ENCODE measurements at regions not wholly inside any gene's neighbourhood (a gene's known extent, or its start where the extent isn't known, plus 50 kb on each side); places are given as distances from the start of the nearest gene placed in this dataset.
A peak's percentile ranks its signal among the peaks of the same experiment; 100 is the strongest.
"Not testable (repeated sequence)": the region's sequence is repeated elsewhere in the genome, so short reads cannot be mapped to it uniquely, and the experiment has no call there.

- DNase-seq, result no peak
These were observed 50.3 kb downstream of the GASK1B start for GRCh38 chr4:158122501-158122900.

DNA sequence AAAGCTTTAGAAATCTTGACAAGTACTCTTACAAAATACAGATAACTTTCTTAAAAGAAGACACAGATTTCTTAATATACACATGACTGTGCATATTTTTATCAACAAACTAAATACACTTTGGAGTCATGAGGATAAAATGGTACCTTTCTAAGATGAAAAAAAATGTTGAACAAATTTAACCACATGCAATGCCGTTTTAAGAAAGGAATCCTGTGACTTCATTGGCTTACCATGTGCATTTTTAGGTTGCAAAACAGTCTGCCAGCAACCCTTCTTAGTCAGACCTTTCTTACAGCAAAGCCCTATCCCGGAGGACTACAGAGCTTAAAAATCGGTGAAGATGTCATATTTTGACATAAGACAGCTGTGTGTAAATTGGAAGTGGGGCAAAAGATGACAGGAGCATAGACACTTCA, 51.7 kb downstream of the GASK1B start:
- DNase-seq, result no peak

DNA sequence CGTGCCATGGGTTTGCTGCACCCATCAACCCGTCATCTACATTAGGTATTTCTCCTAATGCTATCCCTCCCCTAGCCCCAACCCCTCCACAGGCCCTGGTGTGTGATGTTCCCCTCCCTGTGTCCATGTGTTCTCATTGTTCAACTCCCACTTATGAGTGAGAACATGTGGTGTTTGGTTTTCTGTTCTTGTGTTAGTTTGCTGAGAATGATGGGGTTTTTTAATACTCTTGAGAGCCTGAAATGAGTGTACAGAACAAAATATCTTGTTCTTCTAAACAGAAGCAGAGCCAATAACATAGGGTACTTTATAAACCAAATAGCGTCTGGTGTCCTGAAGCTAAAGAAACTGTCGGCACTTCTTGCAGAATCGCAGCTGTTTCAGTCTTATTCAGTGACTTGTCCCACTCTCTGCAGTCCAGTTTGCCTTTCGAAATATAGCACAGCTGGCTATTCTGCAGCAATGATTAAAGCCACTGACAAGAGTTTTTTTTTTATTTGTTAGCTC, 52.1 kb downstream of the GASK1B start:
- DNase-seq, result not testable (repeated sequence)

DNA sequence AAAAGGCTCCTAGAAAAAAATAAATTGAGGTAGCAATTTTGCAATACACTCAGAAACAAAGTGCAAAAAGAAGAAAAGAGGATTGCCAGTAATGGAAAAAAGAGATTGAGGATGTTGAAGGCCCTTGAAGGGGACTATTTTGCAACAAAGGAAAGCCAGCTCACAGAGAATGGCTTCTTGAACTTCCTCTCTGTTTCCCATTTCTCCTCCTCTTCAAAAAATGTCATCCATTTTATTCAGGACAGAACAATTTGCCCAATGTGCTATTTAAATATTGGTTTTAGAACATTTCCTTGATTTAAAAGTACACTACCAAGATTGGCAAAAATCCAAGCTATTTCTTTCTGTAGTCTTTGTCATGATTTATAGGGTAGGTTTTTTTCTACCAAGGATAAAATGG, 60.2 kb downstream of the GASK1B start:
- no peak for DNase-seq

GRCh38 chr4:158111241-158111640, 61.6 kb downstream of the GASK1B start:
- DNase-seq, result no peak

- DNase-seq, result no peak
These were observed 69.9 kb downstream of the GASK1B start for GRCh38 chr4:158102904-158103303.

- DNase-seq, result no peak
These were observed 73.1 kb downstream of the GASK1B start for GRCh38 chr4:158099686-158100085.

DNA sequence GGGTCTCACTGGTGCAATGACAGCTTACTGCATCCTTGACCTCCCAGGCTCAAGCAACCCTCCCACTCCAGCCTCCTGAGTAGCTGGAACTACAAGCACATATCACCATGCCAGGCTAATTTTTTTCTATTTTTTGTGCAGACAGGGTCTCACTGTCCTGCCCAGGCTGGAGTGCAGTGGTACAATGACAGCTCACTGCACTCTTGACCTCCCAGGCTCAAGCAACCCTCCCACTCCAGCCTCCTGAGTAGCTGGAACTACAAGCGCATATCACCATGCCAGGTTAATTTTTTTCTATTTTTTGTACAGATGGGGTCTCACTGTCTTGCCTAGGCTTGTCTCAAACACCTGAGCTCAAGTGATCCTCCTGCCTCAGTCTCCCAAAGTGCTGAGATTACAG, 74.0 kb downstream of the GASK1B start:
- DNase-seq, result no peak

- no peak for DNase-seq
These were observed 78.3 kb downstream of the GASK1B start for GRCh38 chr4:158094413-158095134.

DNA sequence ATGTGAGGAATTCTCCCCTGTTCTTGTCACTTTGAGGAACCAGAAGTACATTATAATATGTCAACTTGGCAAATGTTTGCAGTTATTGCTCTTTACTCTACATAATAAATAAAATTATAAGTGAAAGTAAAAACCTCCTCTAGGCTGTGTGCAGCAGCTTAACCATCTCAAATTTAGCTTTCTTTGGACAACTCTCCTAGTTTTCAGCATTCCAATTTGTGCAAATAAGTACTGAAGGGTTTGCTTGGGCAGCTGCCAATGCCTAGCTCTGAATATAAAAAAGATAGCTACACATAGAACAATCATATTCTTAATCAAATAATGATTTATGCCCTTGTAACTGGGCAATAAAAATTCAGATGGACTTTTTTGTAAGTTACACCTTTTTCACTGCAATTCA, 82.5 kb downstream of the GASK1B start:
- no peak for DNase-seq

GRCh38 chr4:158089897-158090296, 82.9 kb downstream of the GASK1B start:
- not testable (repeated sequence) for DNase-seq

- no peak for DNase-seq
These were observed 92.5 kb downstream of the GASK1B start for GRCh38 chr4:158080354-158080753.

GRCh38 chr4:158079661-158080060, 93.2 kb downstream of the GASK1B start:
- DNase-seq, result no peak

DNA sequence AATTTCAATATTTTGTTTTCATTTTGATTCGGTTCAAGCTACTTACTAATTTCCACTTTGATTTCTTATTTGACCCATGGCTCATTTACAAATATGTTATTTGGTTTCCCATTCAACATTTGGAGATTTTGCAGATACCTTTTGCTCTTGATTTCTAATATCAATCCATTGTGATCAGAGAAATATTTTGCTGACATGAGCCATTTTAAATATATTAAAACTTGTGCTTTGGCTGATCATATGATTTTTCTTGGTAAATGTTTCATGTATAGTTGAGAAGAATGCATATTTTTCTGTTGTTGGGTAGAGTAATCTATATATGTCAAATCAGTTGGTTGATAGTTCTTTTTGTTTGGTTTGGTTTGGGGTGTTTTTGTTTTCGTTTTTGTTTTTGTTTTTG, 95.0 kb downstream of the GASK1B start:
- DNase-seq, result no peak

GRCh38 chr4:158074851-158075250, 98.0 kb downstream of the GASK1B start:
- DNase-seq, result no peak

DNA sequence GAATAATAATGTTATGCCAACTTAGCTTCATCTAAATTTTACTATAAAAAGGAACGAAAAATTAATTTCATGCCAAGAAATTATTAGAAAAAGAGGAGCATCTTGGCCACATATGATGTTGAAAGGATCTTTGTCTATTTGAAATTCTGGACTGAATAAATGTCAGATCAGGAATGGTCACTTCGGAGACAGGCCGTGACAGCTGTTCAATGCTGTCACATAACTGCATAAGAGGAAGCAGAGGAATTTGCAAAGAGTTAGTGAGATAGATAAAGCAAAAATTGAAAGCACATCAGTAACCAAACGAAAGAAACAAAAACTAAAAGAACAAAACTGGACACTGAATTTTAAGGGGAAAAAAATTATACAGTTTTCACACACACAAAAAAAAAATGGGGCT, 100.9 kb downstream of the GASK1B start:
- DNase-seq, result no peak

DNA sequence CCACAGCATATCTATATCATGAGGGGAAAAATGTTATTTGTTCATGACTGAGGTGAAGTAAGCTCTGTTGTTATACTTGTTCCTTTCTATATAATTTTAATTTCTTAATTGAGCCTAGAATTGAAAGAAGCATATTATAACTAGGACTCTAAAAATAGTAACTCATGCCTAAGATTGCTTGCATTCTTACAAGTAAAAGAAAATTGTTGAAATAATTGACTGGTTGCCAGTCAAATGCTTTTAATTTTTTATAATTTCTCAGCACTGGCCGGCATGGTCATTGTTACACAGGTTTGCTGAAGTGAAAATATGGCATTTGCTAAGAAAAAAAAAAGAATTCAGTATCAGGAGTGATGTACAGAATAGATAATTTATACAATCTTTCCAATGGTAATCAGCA, 104.8 kb downstream of the GASK1B start:
- no peak for DNase-seq

DNA sequence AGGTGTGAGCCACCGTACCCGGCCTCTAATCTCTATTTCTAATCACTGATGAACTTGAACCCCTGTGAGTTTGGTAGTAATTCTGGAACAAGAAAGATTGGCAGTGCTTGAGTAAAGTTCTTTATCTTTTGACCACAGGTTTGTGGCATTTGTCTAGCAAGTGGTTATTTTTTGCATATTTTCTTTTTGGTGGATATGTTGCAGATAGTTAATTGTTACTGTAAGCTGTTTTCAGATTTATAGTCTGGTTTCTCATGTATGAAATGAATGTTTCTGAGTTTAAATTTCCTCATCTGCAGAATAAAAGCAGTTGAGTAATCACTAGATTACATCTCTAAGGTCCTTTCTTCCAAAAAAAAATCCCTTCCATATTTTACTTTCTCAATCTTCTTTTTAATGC, 105.2 kb downstream of the GASK1B start:
- no peak for DNase-seq

DNA sequence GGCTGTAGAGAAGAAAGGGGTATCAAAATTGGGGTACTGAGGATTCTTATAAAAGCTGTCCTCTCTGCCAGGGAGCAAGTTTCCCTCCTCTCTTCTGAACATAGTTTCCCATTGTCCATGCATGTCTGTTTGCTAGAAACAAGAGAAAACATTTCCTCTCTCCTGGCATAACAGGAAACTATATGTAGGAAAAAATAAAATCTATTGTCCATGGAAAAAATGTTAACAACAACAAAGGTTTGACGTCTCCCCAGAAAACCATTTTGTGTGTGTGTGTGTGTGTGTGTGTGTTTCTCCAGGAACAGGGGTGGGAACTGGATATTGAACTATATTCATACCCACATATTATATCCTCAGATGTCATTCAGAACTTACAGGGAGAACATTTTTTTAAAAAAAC, 107.2 kb downstream of the GASK1B start:
- no peak for DNase-seq

GRCh38 chr4:158065176-158065575, 107.6 kb downstream of the GASK1B start:
- DNase-seq, result no peak

- peak; percentile 10 for DNase-seq
These were observed 116.1 kb downstream of the GASK1B start for GRCh38 chr4:158056689-158057245.

DNA sequence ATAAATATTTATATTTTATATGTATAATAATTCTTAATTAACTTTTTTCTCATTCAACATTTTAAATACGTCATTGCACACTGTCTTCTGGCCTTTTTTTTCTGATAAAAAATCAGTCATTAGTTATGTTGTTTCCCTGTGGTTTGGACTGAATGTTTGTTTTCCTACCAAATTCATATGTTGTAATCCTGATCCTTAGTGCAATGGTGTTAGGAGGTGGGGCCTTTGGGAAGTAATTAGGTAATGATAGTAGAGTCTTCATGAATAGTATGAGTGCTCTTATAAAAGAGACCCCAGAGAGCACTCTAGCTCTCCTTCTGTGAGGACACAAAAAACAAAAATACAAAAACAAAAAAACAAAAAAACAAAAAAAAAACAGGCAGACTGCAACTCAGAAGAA, 117.2 kb downstream of the GASK1B start:
- no peak for DNase-seq

DNA sequence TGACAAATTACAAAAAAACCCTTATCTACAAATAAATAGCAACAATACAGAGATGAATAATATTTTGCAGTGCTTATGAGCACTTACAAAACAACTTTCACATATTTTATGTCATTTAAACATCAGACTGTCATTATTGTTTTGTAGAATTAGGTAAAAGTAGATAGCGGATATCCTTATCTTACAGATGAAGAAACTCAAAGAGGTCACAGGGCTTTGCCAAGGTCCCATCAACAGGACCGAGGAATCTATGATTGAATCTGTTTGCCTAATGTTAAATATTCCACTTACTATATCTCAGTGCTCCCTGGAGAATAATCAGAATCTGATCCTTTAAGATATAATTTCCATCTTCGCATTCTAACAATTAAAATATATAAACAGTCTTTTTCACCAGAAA, 119.0 kb downstream of the GASK1B start:
- DNase-seq, result no peak

DNA sequence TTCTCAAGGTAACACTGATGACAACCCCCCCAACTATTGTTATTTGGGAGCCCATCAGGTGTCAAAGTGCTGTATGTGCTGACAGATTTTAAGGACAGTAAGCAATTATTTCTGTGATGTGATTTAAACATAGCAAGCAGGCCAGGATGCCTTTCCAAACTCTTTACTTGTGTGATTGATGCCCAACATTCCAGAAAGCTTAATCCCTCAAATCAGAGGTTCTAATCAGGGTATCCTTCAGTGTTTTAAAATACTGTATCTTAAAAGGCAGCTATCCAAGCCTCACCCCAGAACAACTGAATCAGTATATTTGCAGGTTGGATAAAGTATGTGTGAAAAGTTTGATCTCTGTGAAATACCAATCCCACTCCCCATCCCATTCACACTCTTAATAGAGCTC, 119.7 kb downstream of the GASK1B start:
- DNase-seq, result no peak
